ENCODE measurements at regions not wholly inside any gene's neighbourhood (a gene's known extent, or its start where the extent isn't known, plus 50 kb on each side); places are given as distances from the start of the nearest gene placed in this dataset.

- Histone ChIP-seq H3K4me3 (ENCODE audit: low read length) (no peak overlapping the region), H3K27ac (ENCODE audit: low read depth, low read length) (no peak overlapping the region), H3K4me1 (ENCODE audit: control insufficient read depth, insufficient read depth, low read length) (no peaks in the 10 kb centered on the region), H3K27me3 (ENCODE audit: control insufficient read depth, insufficient read depth, low read length, poor library complexity, severe bottlenecking) (no peaks in the 10 kb centered on the region), H3K9ac (ENCODE audit: extremely low read depth, low read length, poor library complexity, severe bottlenecking) (no peak overlapping the region), H3K9me3 (ENCODE audit: control insufficient read depth, low read length) (no peaks in the 10 kb centered on the region), H3K36me3 (ENCODE audit: control insufficient read depth, insufficient read depth, low read length) (no peaks in the 10 kb centered on the region)
- Mint-ChIP-seq H3K9me3 (no peaks in the 10 kb centered on the region), H3K27ac (no peak overlapping the region), H3K27me3 (ENCODE audit: insufficient read depth) (no peaks in the 10 kb centered on the region), H3K4me3 (no peak overlapping the region), H3K36me3 (ENCODE audit: low read depth) (no peaks in the 10 kb centered on the region), H3K4me1 (no peaks in the 10 kb centered on the region)
- TF ChIP-seq, protein P1, sequence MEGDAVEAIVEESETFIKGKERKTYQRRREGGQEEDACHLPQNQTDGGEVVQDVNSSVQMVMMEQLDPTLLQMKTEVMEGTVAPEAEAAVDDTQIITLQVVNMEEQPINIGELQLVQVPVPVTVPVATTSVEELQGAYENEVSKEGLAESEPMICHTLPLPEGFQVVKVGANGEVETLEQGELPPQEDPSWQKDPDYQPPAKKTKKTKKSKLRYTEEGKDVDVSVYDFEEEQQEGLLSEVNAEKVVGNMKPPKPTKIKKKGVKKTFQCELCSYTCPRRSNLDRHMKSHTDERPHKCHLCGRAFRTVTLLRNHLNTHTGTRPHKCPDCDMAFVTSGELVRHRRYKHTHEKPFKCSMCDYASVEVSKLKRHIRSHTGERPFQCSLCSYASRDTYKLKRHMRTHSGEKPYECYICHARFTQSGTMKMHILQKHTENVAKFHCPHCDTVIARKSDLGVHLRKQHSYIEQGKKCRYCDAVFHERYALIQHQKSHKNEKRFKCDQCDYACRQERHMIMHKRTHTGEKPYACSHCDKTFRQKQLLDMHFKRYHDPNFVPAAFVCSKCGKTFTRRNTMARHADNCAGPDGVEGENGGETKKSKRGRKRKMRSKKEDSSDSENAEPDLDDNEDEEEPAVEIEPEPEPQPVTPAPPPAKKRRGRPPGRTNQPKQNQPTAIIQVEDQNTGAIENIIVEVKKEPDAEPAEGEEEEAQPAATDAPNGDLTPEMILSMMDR (conservative IDR thresholded peaks at IDR 0.05), result no peak
- DNase-seq, result no peak
Measured at GRCh38 chr3:117286488-117286887, 576.9 kb downstream of the TUSC7 start.

- Histone ChIP-seq H3K36me3 (ENCODE audit: control insufficient read depth, insufficient read depth, low read length) (no peaks in the 10 kb centered on the region), H3K4me3 (ENCODE audit: low read length) (no peak overlapping the region), H3K9me3 (ENCODE audit: control insufficient read depth, low read length) (no peaks in the 10 kb centered on the region), H3K27ac (ENCODE audit: low read depth, low read length) (no peak overlapping the region), H3K4me1 (ENCODE audit: control insufficient read depth, insufficient read depth, low read length) (no peaks in the 10 kb centered on the region), H3K27me3 (ENCODE audit: control insufficient read depth, insufficient read depth, low read length, poor library complexity, severe bottlenecking) (no peaks in the 10 kb centered on the region), H3K9ac (ENCODE audit: extremely low read depth, low read length, poor library complexity, severe bottlenecking) (no peak overlapping the region)
- 75 to 100% methylated on average over 1 to 4 of the region's 4 CpGs for WGBS, 2 experiments (ENCODE audit: insufficient coverage in 1 of 2, insufficient read length in 1 of 2)
- no peaks in the 10 kb centered on the region for H3K36me3 Mint-ChIP-seq (ENCODE audit: low read depth)
- H3K27me3 Mint-ChIP-seq (ENCODE audit: insufficient read depth), result no peaks in the 10 kb centered on the region
- DNase-seq, result no peak
- H3K9me3 Mint-ChIP-seq, result no peaks in the 10 kb centered on the region
- TF ChIP-seq, protein P1 (conservative IDR thresholded peaks at IDR 0.05), result no peak
- H3K27ac Mint-ChIP-seq, result no peak overlapping the region
- no peaks in the 10 kb centered on the region for H3K4me1 Mint-ChIP-seq
- no peak overlapping the region for H3K4me3 Mint-ChIP-seq
Measured at GRCh38 chr3:117287602-117288001, 578.0 kb downstream of the TUSC7 start.

DNA sequence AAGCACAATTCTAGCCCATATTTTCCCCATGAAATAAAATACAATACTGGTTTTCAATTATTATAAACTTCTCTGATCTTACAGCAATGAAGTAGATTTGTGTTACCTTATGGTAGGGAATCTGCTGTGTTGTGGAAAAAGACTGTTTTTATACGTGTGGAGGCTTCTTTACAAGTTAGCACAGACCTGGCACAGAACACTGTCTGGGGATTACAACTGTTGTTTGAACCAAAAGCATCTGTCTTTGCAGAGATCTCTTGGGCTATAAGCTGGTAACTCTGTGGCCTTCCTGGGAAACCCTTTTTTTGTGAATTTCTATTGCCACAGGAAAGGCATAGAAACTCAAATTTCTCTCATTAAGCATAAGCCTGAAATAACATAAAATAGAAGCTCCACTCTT lies 581.9 kb downstream of the TUSC7 start:
- no peaks in the 10 kb centered on the region for H3K4me1 Mint-ChIP-seq
- no peaks in the 10 kb centered on the region for H3K27me3 ChIP-seq (ENCODE audit: control insufficient read depth, insufficient read depth, low read length, poor library complexity, severe bottlenecking)
- H3K36me3 Mint-ChIP-seq (ENCODE audit: low read depth), result no peaks in the 10 kb centered on the region
- WGBS, 2 experiments (ENCODE audit: insufficient coverage in 1 of 2, insufficient read length in 1 of 2), result 81 to 85% methylated on average over 1 of the region's 1 CpG
- H3K36me3 ChIP-seq (ENCODE audit: control insufficient read depth, insufficient read depth, low read length), result no peaks in the 10 kb centered on the region
- no peak overlapping the region for H3K9ac ChIP-seq (ENCODE audit: extremely low read depth, low read length, poor library complexity, severe bottlenecking)
- DNase-seq, result no peak
- H3K27me3 Mint-ChIP-seq (ENCODE audit: insufficient read depth), result peaks cover 2% of the 10 kb centered on the region
- no peaks in the 10 kb centered on the region for H3K9me3 ChIP-seq (ENCODE audit: control insufficient read depth, low read length)
- TF ChIP-seq, protein P1 (conservative IDR thresholded peaks at IDR 0.05), result no peak
- H3K27ac Mint-ChIP-seq, result no peak overlapping the region
- H3K27ac ChIP-seq (ENCODE audit: low read depth, low read length), result no peak overlapping the region
- no peak overlapping the region for H3K4me3 Mint-ChIP-seq
- H3K4me3 ChIP-seq (ENCODE audit: low read length), result no peak overlapping the region
- H3K4me1 ChIP-seq (ENCODE audit: control insufficient read depth, insufficient read depth, low read length), result no peaks in the 10 kb centered on the region
- no peaks in the 10 kb centered on the region for H3K9me3 Mint-ChIP-seq

All from endodermal cell (in vitro differentiated cells).